GM12878 (cell line): ENCODE measurements at regions not wholly inside any gene's neighbourhood (a gene's known extent, or its start where the extent isn't known, plus 50 kb on each side); places are given as distances from the start of the nearest gene placed in this dataset.

Experiments used
- ATAC-seq: fragments of 200-7000 bp; cut with Tn5 transposase; 3 replicates; pipeline ENCODE4 v1.9.1; 2020; ENCODE audit warnings: mild to moderate bottlenecking, moderate library complexity
- BruUV-seq: library from RNA; stranded (reverse); fragments of 400-500 nt; replicated peaks from 2 replicates; lab custom pipeline; 2021; lab: Mats Ljungman, UMichigan
- CTCF ChIA-PET: fragments of 300-600 bp; sonication (Branson Sonifier 250); formaldehyde crosslinking; extraction: SDS; loops from one replicate; lab custom pipeline; 2021; ENCODE audit warnings: inconsistent platforms; lab: Yijun Ruan, JAX
- POLR2A ChIA-PET: fragments of 350-600 bp; formaldehyde crosslinking; extraction: SDS; loops from one replicate; lab custom pipeline; 2021; ENCODE audit warnings: inconsistent platforms; lab: Charles Lee
- RAD21 ChIA-PET: fragments of 300-600 bp; sonication (Branson Sonifier 250); formaldehyde crosslinking; loops from one replicate; lab custom pipeline; 2023; ENCODE audit warnings: antibody characterized with exemption; ENCODE audit not compliant: unreplicated experiment; lab: Charles Lee
- SMC1A ChIA-PET: fragments of 300-600 bp; sonication (Branson Sonifier 250); formaldehyde crosslinking; loops from one replicate; lab custom pipeline; 2023; ENCODE audit not compliant: unreplicated experiment, uncharacterized antibody; lab: Charles Lee
- DNase-seq: peaks from one replicate; pipeline ENCODE4 v3.0.0-alpha.2; 2011; ENCODE audit warnings: low read depth, low spot score
- FAIRE-seq: peaks from 3 replicates; lab custom pipeline; 2011; peaks lifted over from hg19 to GRCh38; lab: Jason Lieb, UNC
- H2AFZ ChIP-seq: 2 replicates; pipeline ENCODE4 v1.6.0; 2011; ENCODE audit warnings: low read depth, low read length, control low read depth; ENCODE audit not compliant: control insufficient read depth
- H3K27ac ChIP-seq: 2 replicates; pipeline ENCODE4 v1.5.1; 2011; ENCODE audit warnings: control low read depth; ENCODE audit not compliant: control insufficient read depth, insufficient read depth
- H3K27me3 ChIP-seq, 2 experiments: replicated peaks in 1 of 2; 2 replicates each; pipeline versions ENCODE4 v1.6.0 to v1.6.1; 2011; ENCODE audit warnings: low read length in 1 of 2; ENCODE audit not compliant: control insufficient read depth in 2 of 2, insufficient read depth in 2 of 2
- H3K36me3 ChIP-seq, 2 experiments: 2 replicates each; pipeline ENCODE4 v1.5.1; 2011; ENCODE audit warnings: low read length in 1 of 2; ENCODE audit not compliant: control insufficient read depth in 2 of 2, insufficient read depth in 2 of 2
- H3K4me1 ChIP-seq: 2 replicates; pipeline ENCODE4 v1.6.1; 2011; ENCODE audit warnings: mild to moderate bottlenecking, low read length, moderate library complexity, mixed read lengths; ENCODE audit not compliant: control insufficient read depth, insufficient read depth
- H3K4me2 ChIP-seq: 2 replicates; pipeline ENCODE4 v1.6.0; 2011; ENCODE audit warnings: control low read depth; ENCODE audit not compliant: control insufficient read depth, insufficient read depth
- H3K4me3 ChIP-seq: fragments of 200-600 bp; sonication (generic); 2 replicates; pipeline ENCODE4 v1.5.1; 2016
- H3K79me2 ChIP-seq: 2 replicates; pipeline ENCODE4 v1.6.0; 2011; ENCODE audit warnings: low read length; ENCODE audit not compliant: control insufficient read depth, insufficient read depth
- H3K9ac ChIP-seq: 2 replicates; pipeline ENCODE4 v1.8.0; 2011; ENCODE audit warnings: low read length, control low read depth, mixed read lengths; ENCODE audit not compliant: control insufficient read depth, insufficient read depth
- H3K9me3 ChIP-seq: replicated peaks from 3 replicates; pipeline ENCODE4 v1.5.1; 2011; ENCODE audit warnings: mild to moderate bottlenecking, low read length; ENCODE audit not compliant: control insufficient read depth, insufficient read depth
- H4K20me1 ChIP-seq: 2 replicates; pipeline ENCODE4 v1.6.0; 2011; ENCODE audit not compliant: control insufficient read depth, insufficient read depth
- ATF7 ChIP-seq: fragments of 450-650 bp; IDR thresholded peaks from 2 replicates; pipeline ENCODE4 v1.6.1; 2016; ENCODE audit warnings: low read depth, mild to moderate bottlenecking
- EED ChIP-seq: sonication (generic); IDR thresholded peaks from 2 replicates; pipeline ENCODE4 v1.6.1; 2016; ENCODE audit warnings: antibody characterized with exemption, low read depth
- FOXM1 ChIP-seq: IDR thresholded peaks from 2 replicates; pipeline ENCODE4 v1.6.1; 2012; ENCODE audit warnings: low read depth, mild to moderate bottlenecking, inconsistent platforms, low read length, moderate library complexity
- RBBP5 ChIP-seq: fragments of 200-600 bp; sonication (generic); conservative IDR thresholded peaks from 2 replicates; pipeline ENCODE4 v1.6.1; 2016
- SIN3A ChIP-seq: IDR thresholded peaks from 2 replicates; pipeline ENCODE4 v1.6.1; 2012; ENCODE audit warnings: low read depth, low read length, improper control_type of control experiment
- SUPT20H ChIP-seq: IDR thresholded peaks from 2 replicates; pipeline ENCODE4 v1.6.1; 2011; ENCODE audit warnings: low read depth, mild to moderate bottlenecking, low read length, moderate library complexity, borderline replicate concordance; ENCODE audit not compliant: control insufficient read depth
- ZNF592 ChIP-seq: fragments of 450-650 bp; IDR thresholded peaks from 2 replicates; pipeline ENCODE4 v1.6.1; 2017; ENCODE audit warnings: mild to moderate bottlenecking, moderate library complexity
- WGBS: methylation state at CpG from one replicate; pipeline ENCODE4 v1.1.6; 2016; ENCODE audit warnings: low lambda C conversion rate; ENCODE audit not compliant: insufficient replicate concordance, insufficient coverage; ENCODE audit errors: missing lambda C conversion rate; 5-methylcytosine and 5-hydroxymethylcytosine counted together
- in situ Hi-C: fragments of 300-500 bp; cut with MboI; formaldehyde crosslinking; loops from 9 replicates; pipeline ENCODE4 v1.14.3; 2018; ENCODE audit warnings: mixed read lengths
- intact Hi-C: fragments of 100-400 bp; cut with micrococcal nuclease; formaldehyde crosslinking; loops from one replicate; pipeline ENCODE4 v1.14.2; 2022; ENCODE audit not compliant: unreplicated experiment
- TF ChIP-seq, protein P1 (sequence below): IDR thresholded peaks from 2 replicates; pipeline ENCODE4 v1.6.1; 2011; ENCODE audit warnings: borderline replicate concordance, low read depth, mild to moderate bottlenecking, moderate library complexity, mixed read lengths, low read length; ENCODE audit not compliant: insufficient read depth; ENCODE audit errors: extremely low read length
- TF ChIP-seq, protein P2 (sequence below): fragments of 450-650 bp; IDR thresholded peaks from 2 replicates; pipeline ENCODE4 v1.6.1; 2016; ENCODE audit warnings: mild to moderate bottlenecking

DNA sequence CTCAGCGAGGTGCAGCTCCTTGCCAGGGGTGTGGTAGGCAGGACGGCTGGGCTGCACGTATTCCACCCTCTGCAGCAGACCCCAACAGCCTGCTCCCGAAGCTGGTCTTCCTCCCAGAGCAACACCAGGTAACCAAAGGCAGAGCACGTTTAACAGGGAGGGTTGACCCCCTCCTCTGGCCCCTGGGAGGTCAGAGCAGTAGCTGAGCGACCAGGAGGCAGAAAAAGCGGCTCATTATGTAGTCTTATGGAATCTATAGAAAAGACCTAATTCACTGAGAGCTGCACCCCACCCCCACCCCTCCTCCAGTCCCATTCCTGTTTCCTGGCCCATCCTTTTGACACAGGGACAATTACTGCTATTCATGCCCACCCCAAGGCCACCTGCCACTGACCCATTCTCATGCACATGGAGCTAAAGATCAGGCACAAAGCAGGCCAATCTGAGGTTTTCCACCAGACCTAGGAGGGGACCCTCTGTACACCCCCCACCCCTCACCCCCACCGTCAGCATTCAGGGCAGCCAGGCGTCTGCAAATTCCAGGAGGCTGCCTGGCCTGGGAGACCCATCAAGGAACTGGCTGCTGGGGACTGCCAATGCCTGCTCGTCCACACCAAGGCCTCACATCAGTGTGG, 60.9 kb upstream of the FZD7 start (continued):
- no peak for TF ChIP-seq ZNF592
- TF ChIP-seq, protein P1, sequence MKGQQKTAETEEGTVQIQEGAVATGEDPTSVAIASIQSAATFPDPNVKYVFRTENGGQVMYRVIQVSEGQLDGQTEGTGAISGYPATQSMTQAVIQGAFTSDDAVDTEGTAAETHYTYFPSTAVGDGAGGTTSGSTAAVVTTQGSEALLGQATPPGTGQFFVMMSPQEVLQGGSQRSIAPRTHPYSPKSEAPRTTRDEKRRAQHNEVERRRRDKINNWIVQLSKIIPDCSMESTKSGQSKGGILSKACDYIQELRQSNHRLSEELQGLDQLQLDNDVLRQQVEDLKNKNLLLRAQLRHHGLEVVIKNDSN, result no peak

DNA sequence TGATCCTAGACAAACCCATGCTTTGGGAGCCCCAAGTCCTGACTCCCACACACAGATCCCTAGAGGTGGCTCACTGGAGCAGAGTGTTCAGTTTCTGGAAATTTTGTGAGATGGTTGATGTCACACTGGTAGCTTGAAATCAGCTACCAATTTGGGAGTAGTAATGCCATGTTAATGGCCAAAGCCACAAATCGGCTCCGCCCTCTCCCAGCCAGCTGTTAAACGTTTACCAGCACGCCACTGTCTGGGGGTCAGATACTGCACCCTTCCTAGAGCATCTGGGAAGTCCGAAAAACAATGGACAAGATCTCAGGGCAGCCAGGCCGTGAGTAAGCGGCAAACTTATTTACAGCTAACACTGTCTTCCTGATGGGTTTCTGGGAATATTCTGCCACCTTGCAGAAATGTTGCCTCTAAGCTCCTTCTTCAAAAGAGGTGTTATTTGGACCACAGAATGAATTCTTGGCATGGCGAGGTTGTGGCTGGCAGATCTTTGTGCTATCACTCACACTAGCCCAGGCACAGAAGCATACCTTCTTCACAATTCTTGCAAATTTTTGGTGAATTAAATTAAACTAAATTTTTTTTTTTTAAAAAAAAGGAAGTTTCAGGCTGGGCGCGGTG, 60.2 kb upstream of the FZD7 start:
- intact Hi-C loops (no loop called here), in situ Hi-C loops (no loop called here)
- FAIRE-seq (no peak), ATAC-seq (no peak), DNase-seq (no peak)
- Histone ChIP-seq H3K27me3 (no peaks in the 10 kb centered on the region), H3K4me3 (no peak overlapping the region), H3K9ac (no peak overlapping the region), H3K4me1 (no peaks in the 10 kb centered on the region), H3K27ac (no peak overlapping the region), H3K4me2 (no peak overlapping the region), H2AFZ (no peak overlapping the region), H3K79me2 (no peaks in the 10 kb centered on the region), H3K36me3 (no peaks in the 10 kb centered on the region), H3K9me3 (no peaks in the 10 kb centered on the region), H4K20me1 (no peaks in the 10 kb centered on the region)
- ChIA-PET SMC1A (interaction anchor here (0.7 to 3.7 kb wide), 4 partner anchors 18 to 112 kb away, joined by 3 to 11 read pairs (median 5); no protein-coding TSS in a partner anchor), POLR2A (no interaction called here), RAD21 (interaction anchor here (1.0 kb wide), 1 partner anchor 90 kb away, joined by 3 read pairs; no protein-coding TSS in a partner anchor), CTCF (interaction anchor here (1.0 to 3.1 kb wide), 3 partner anchors 16 to 113 kb away, joined by 3 to 11 read pairs (median 4); no protein-coding TSS in a partner anchor)
- WGBS, result 38% methylated on average over 10 of the region's 10 CpGs
- BruUV-seq, result no TSS peak
- TF ChIP-seq ZNF592, result no peak
- no peak for TF ChIP-seq FOXM1
- TF ChIP-seq RBBP5, result no peak
- TF ChIP-seq, protein P2, sequence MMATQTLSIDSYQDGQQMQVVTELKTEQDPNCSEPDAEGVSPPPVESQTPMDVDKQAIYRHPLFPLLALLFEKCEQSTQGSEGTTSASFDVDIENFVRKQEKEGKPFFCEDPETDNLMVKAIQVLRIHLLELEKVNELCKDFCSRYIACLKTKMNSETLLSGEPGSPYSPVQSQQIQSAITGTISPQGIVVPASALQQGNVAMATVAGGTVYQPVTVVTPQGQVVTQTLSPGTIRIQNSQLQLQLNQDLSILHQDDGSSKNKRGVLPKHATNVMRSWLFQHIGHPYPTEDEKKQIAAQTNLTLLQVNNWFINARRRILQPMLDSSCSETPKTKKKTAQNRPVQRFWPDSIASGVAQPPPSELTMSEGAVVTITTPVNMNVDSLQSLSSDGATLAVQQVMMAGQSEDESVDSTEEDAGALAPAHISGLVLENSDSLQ, result no peak
- TF ChIP-seq EED, result no peak
- no peak for TF ChIP-seq ATF7
- TF ChIP-seq SUPT20H, result no peak
- TF ChIP-seq SIN3A, result no peak
